ENCODE measurements at regions not wholly inside any gene's neighbourhood (a gene's known extent, or its start where the extent isn't known, plus 50 kb on each side); places are given as distances from the start of the nearest gene placed in this dataset.
"Not testable (repeated sequence)": the region's sequence is repeated elsewhere in the genome, so short reads cannot be mapped to it uniquely, and the experiment has no call there.

DNA sequence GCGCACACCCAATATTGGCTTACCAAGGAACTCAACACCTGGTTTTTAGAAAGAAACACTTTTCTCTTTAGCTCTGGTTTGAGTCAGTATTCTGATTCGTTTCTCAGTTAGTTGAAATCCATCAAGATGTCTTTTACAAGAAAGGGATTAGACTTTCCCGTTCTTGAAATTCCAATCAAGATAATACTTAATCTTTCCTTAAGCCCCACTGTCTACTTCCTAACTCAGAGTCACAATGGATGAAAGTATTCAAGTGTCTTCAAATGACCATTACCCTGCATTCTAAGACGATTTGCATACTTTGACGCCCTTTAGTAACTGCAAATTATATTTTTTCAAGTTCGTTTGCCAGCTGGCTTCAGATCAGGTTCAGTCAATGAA is 189.8 kb downstream of the USP22 start:
- ChIA-PET SMC1A (ENCODE audit: uncharacterized antibody, unreplicated experiment) (no interaction called here), CTCF (no interaction called here), POLR2A (no interaction called here), RAD21 (ENCODE audit: unreplicated experiment) (no interaction called here)
- H3K4me2 ChIP-seq (ENCODE audit: control insufficient read depth, insufficient read depth), result no peak overlapping the region
- no peak for DNase-seq (ENCODE audit: low read depth, low spot score)
- FAIRE-seq, result no peak
- BruUV-seq (replicated peaks), result no TSS peak
- intact Hi-C loops (cut with micrococcal nuclease; ENCODE audit: unreplicated experiment), result no loop called here
- no peak for ATAC-seq
- no peaks in the 10 kb centered on the region for H3K4me1 ChIP-seq (ENCODE audit: control insufficient read depth, insufficient read depth, low read length)
- peaks cover 0 to 2% of the 10 kb centered on the region in 2 experiments; a peak in 3 of 4 replicates for H3K27me3 ChIP-seq (replicated peaks in 1 of 2; ENCODE audit: control insufficient read depth in 2 of 2, insufficient read depth in 2 of 2, low read length in 1 of 2)
- H3K27ac ChIP-seq (ENCODE audit: control insufficient read depth, insufficient read depth), result no peak overlapping the region
- no peaks in the 10 kb centered on the region for H3K36me3 ChIP-seq (ENCODE audit: control insufficient read depth in 2 of 2, insufficient read depth in 2 of 2, low read length in 1 of 2)
- no peak overlapping the region for H3K9ac ChIP-seq (ENCODE audit: control insufficient read depth, insufficient read depth, low read length)
- no peak for TF ChIP-seq NR2C2 (IDR thresholded peaks at IDR 0.05; ENCODE audit: borderline replicate concordance, control insufficient read depth, insufficient read length, low read depth)
- peak; percentile 23; the same call in 1 of the 2 replicates for TF ChIP-seq HDAC2 (IDR thresholded peaks at IDR 0.05)
- TF ChIP-seq SIX5 (IDR thresholded peaks at IDR 0.05; ENCODE audit: low read depth, low read length, severe bottlenecking), result no peak
- TF ChIP-seq BMI1 (IDR thresholded peaks at IDR 0.05; ENCODE audit: borderline replicate concordance), result no peak
- TF ChIP-seq NBN (IDR thresholded peaks at IDR 0.05), result no peak
- TF ChIP-seq FOXM1 (IDR thresholded peaks at IDR 0.05; ENCODE audit: low read depth, low read length), result no peak
- TF ChIP-seq KAT2A (conservative IDR thresholded peaks at IDR 0.05; ENCODE audit: control insufficient read depth, low read depth, low read length), result no peak
- TF ChIP-seq IKZF2 (IDR thresholded peaks at IDR 0.05), result no peak
- H4K20me1 ChIP-seq (ENCODE audit: control insufficient read depth, insufficient read depth), result no peaks in the 10 kb centered on the region
- H3K9me3 ChIP-seq (replicated peaks; ENCODE audit: control insufficient read depth, insufficient read depth, low read length), result no peaks in the 10 kb centered on the region
- no peak overlapping the region for H3K4me3 ChIP-seq
- WGBS (ENCODE audit: insufficient coverage, insufficient replicate concordance, low lambda C conversion rate, missing lambda C conversion rate), result 10% methylated on average over 6 of the region's 6 CpGs
- H2AFZ ChIP-seq (ENCODE audit: control insufficient read depth, low read depth, low read length), result no peak overlapping the region
- no peaks in the 10 kb centered on the region for H3K79me2 ChIP-seq (ENCODE audit: control insufficient read depth, insufficient read depth, low read length)
- in situ Hi-C loops (cut with MboI), result no loop called here

DNA sequence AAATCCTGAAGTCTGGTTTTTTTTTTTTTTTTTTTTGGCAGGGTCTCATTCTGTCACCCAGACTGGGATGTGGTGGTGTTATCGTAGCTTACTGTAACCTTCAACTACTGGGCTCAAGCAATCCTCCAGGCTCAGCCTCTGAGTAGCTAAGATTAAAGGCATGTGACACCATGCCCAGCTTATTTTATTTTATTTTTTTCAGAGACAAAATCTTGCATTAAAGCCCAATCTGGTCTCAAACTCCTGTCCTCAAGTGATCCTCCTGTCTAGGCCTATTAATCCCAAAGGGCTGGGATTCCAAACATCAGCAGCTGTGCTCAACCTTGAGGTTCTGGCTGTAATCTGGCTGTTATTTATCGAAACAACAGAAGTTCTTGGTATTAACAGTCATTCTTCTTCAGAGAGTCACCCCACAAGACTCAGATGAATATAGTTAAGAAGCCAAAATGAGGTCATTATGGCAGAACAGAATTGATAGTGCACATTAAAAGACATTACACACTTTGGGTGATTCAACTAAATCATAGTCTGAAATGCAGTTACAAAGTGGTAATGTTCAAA is 186.8 kb downstream of the USP22 start:
- in situ Hi-C loops (cut with MboI); CTCF ChIA-PET; H2AFZ ChIP-seq (ENCODE audit: control insufficient read depth, low read depth, low read length); H3K4me3 ChIP-seq; DNase-seq (ENCODE audit: low read depth, low spot score); H3K27me3 ChIP-seq (replicated peaks in 1 of 2; ENCODE audit: control insufficient read depth in 2 of 2, insufficient read depth in 2 of 2, low read length in 1 of 2); SMC1A ChIA-PET (ENCODE audit: uncharacterized antibody, unreplicated experiment); H3K4me1 ChIP-seq (ENCODE audit: control insufficient read depth, insufficient read depth, low read length); ATAC-seq; H4K20me1 ChIP-seq (ENCODE audit: control insufficient read depth, insufficient read depth); POLR2A ChIA-PET; BruUV-seq (replicated peaks); intact Hi-C loops (cut with micrococcal nuclease; ENCODE audit: unreplicated experiment); H3K9me3 ChIP-seq (replicated peaks; ENCODE audit: control insufficient read depth, insufficient read depth, low read length); H3K36me3 ChIP-seq (ENCODE audit: control insufficient read depth in 2 of 2, insufficient read depth in 2 of 2, low read length in 1 of 2); FAIRE-seq; H3K4me2 ChIP-seq (ENCODE audit: control insufficient read depth, insufficient read depth); H3K9ac ChIP-seq (ENCODE audit: control insufficient read depth, insufficient read depth, low read length); H3K27ac ChIP-seq (ENCODE audit: control insufficient read depth, insufficient read depth); H3K79me2 ChIP-seq (ENCODE audit: control insufficient read depth, insufficient read depth, low read length): not testable (repeated sequence)
- WGBS (ENCODE audit: insufficient coverage, insufficient replicate concordance, low lambda C conversion rate, missing lambda C conversion rate), result 32% methylated on average over 2 of the region's 2 CpGs
- RAD21 ChIA-PET (ENCODE audit: unreplicated experiment), result interaction anchor here (1.1 kb wide), 1 partner anchor 137 kb away, joined by 3 read pairs; no protein-coding TSS in a partner anchor

DNA sequence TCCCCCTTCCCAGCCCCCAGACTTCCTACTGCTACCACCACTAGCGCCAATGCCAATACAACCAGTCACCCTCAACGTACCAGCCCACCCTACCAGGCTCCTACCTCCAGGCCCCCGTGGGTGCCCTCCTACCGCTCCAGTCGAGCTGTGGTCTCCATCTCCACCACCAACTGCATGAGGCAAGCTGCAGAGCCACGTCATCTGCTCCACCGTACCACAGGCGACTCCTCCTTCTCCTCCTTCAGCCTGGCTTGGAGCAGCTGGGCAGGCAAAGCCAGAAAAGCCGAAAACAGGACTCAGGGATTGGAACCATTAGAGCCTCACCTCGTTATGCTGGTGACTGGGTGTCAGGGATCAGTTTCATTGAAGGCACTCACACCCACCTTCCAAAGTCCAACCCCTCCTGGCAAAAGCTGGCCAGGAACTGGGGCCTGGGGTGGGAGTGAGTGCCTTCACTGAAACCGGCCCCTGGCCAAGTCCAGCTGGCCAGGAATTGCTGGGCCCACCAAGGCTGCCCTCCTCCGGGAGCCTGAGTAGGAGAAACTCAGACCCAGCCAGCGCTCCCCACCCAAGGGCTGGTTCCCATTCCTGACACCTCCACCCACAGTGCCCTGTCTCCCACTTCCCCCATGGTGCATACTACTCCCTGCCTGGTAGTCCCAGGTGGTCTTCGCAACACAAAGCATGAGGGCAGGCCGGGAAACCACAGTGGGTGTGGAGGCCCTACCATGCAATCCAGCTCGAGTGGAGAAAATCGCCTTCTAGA is 176.2 kb downstream of the USP22 start:
- 16% methylated on average over 17 of the region's 17 CpGs for WGBS (ENCODE audit: insufficient coverage, insufficient replicate concordance, low lambda C conversion rate, missing lambda C conversion rate)
- H3K4me2 ChIP-seq (ENCODE audit: control insufficient read depth, insufficient read depth); H3K4me3 ChIP-seq; H3K27me3 ChIP-seq (replicated peaks in 1 of 2; ENCODE audit: control insufficient read depth in 2 of 2, insufficient read depth in 2 of 2, low read length in 1 of 2); DNase-seq (ENCODE audit: low read depth, low spot score); H3K4me1 ChIP-seq (ENCODE audit: control insufficient read depth, insufficient read depth, low read length); H3K79me2 ChIP-seq (ENCODE audit: control insufficient read depth, insufficient read depth, low read length); intact Hi-C loops (cut with micrococcal nuclease; ENCODE audit: unreplicated experiment); SMC1A ChIA-PET (ENCODE audit: uncharacterized antibody, unreplicated experiment); H3K9me3 ChIP-seq (replicated peaks; ENCODE audit: control insufficient read depth, insufficient read depth, low read length); BruUV-seq (replicated peaks); POLR2A ChIA-PET; FAIRE-seq; H2AFZ ChIP-seq (ENCODE audit: control insufficient read depth, low read depth, low read length); H4K20me1 ChIP-seq (ENCODE audit: control insufficient read depth, insufficient read depth); CTCF ChIA-PET; H3K27ac ChIP-seq (ENCODE audit: control insufficient read depth, insufficient read depth); RAD21 ChIA-PET (ENCODE audit: unreplicated experiment); H3K36me3 ChIP-seq (ENCODE audit: control insufficient read depth in 2 of 2, insufficient read depth in 2 of 2, low read length in 1 of 2); H3K9ac ChIP-seq (ENCODE audit: control insufficient read depth, insufficient read depth, low read length); in situ Hi-C loops (cut with MboI); ATAC-seq: not testable (repeated sequence)

Data from GM12878 (cell line).